HCT116 (cell line): ENCODE measurements at regions not wholly inside any gene's neighbourhood (a gene's known extent, or its start where the extent isn't known, plus 50 kb on each side); places are given as distances from the start of the nearest gene placed in this dataset.

ENCODE experiments used
- ATAC-seq: fragments of 200-7000 bp; cut with Tn5 transposase; 2 replicates; pipeline ENCODE4 v1.9.1; 2020; ENCODE audit warnings: mild to moderate bottlenecking, moderate library complexity
- BruUV-seq: library from RNA; stranded (reverse); fragments of 400-500 nt; replicated peaks from 2 replicates; lab custom pipeline; 2021; lab: Mats Ljungman, UMichigan
- CTCF ChIA-PET: fragments of 300-600 bp; sonication (Branson Sonifier 250); formaldehyde crosslinking; loops from one replicate; lab custom pipeline; 2021; ENCODE audit warnings: antibody characterized with exemption; lab: Charles Lee
- POLR2A ChIA-PET: fragments of 300-600, 350-600 bp; sonication (Branson Sonifier 250); formaldehyde crosslinking; loops from one replicate; lab custom pipeline; 2021; ENCODE audit warnings: antibody characterized with exemption; lab: Charles Lee
- RAD21 ChIA-PET, 2 experiments: fragments of 300-600 bp; sonication (Branson Sonifier 250); formaldehyde crosslinking; loops; one replicate each; lab custom pipeline; 2023; ENCODE audit warnings: low total read pairs in 2 of 2; ENCODE audit not compliant: uncharacterized antibody in 2 of 2, unreplicated experiment in 2 of 2, low non-redundant PET in 1 of 2; lab: Charles Lee
- DNase-seq: peaks from one replicate; pipeline ENCODE4 v3.0.0-alpha.2; 2010; ENCODE audit warnings: low read depth, low spot score
- H2AFZ ChIP-seq: fragments of 200-600 bp; shearing (Covaris generic), sonication (generic); 2 replicates; pipeline ENCODE4 v1.6.1; 2017; ENCODE audit warnings: low read depth, mixed run types, mixed read lengths, antibody characterized with exemption, low read length; ENCODE audit not compliant: poor library complexity, severe bottlenecking
- H3K27ac ChIP-seq: 2 replicates; pipeline ENCODE4 v1.5.1; 2012; ENCODE audit warnings: low read depth, low read length
- H3K27me3 ChIP-seq: fragments of 200-600 bp; sonication (generic); 2 replicates; pipeline ENCODE4 v1.6.1; 2016; ENCODE audit warnings: mixed run types, low read length, mixed read lengths; ENCODE audit not compliant: insufficient read depth
- H3K36me3 ChIP-seq, 2 experiments: fragments of 200-500 bp in 1 of 2; fragments of 200-600 bp in 1 of 2; sonication (Bioruptor generic) in 1 of 2; sonication (generic) in 1 of 2; 2 replicates each; pipeline versions ENCODE4 v1.5.1 to v1.6.1; 2014 to 2016; ENCODE audit warnings: low read length in 2 of 2, inconsistent platforms in 1 of 2, mixed read lengths in 1 of 2, mixed run types in 1 of 2; ENCODE audit not compliant: insufficient read depth in 2 of 2, control insufficient read depth in 1 of 2
- H3K4me1 ChIP-seq, 2 experiments: fragments of 200-600 bp in 1 of 2; sonication (generic) in 1 of 2; 2 replicates each; pipeline versions ENCODE4 v1.5.1 to v1.6.1; 2012 to 2017; ENCODE audit warnings: low read length in 2 of 2, inconsistent platforms in 1 of 2, mild to moderate bottlenecking in 1 of 2, mixed read lengths in 1 of 2, mixed run types in 1 of 2, moderate library complexity in 1 of 2; ENCODE audit not compliant: insufficient read depth in 2 of 2, control insufficient read depth in 1 of 2
- H3K4me2 ChIP-seq: fragments of 200-600 bp; sonication (generic); 2 replicates; pipeline ENCODE4 v1.6.1; 2017; ENCODE audit warnings: mixed run types, low read length, mixed read lengths
- H3K4me3 ChIP-seq, 2 experiments: fragments of 200-600 bp in 1 of 2; sonication (generic) in 1 of 2; replicated peaks in 1 of 2; 2 replicates each; pipeline ENCODE4 v1.5.1; 2011 to 2016; ENCODE audit warnings: low read length in 2 of 2, control low read depth in 1 of 2, low read depth in 1 of 2, mild to moderate bottlenecking in 1 of 2, mixed read lengths in 1 of 2, mixed run types in 1 of 2
- H3K79me2 ChIP-seq: fragments of 200-600 bp; sonication (generic); 2 replicates; pipeline ENCODE4 v1.6.1; 2017; ENCODE audit warnings: mild to moderate bottlenecking, mixed run types, low read length, moderate library complexity, mixed read lengths; ENCODE audit not compliant: insufficient read depth
- H3K9ac ChIP-seq: fragments of 200-600 bp; sonication (generic); 2 replicates; pipeline ENCODE4 v1.6.1; 2016; ENCODE audit warnings: low read length, mixed read lengths
- H3K9me2 ChIP-seq: fragments of 200-600 bp; sonication (generic), shearing (Covaris generic); 2 replicates; pipeline ENCODE4 v1.6.1; 2017; ENCODE audit warnings: mixed run types, mild to moderate bottlenecking, moderate library complexity; ENCODE audit not compliant: insufficient read depth
- H3K9me3 ChIP-seq, 2 experiments: fragments of 200-500 bp in 1 of 2; fragments of 200-600 bp in 1 of 2; sonication (Bioruptor generic) in 1 of 2; sonication (generic) in 1 of 2; 2 replicates each; pipeline ENCODE4 v1.6.1; 2014 to 2017; ENCODE audit warnings: low read length in 2 of 2, mixed read lengths in 2 of 2, inconsistent platforms in 1 of 2, low read depth in 1 of 2, mild to moderate bottlenecking in 1 of 2, mixed run types in 1 of 2, moderate library complexity in 1 of 2; ENCODE audit not compliant: control insufficient read depth in 1 of 2, insufficient read depth in 1 of 2
- H4K20me1 ChIP-seq: fragments of 200-600 bp; sonication (generic), shearing (Covaris generic); 2 replicates; pipeline ENCODE4 v1.6.1; 2017; ENCODE audit warnings: mixed run types, mild to moderate bottlenecking, moderate library complexity; ENCODE audit not compliant: insufficient read depth
- CBX3 ChIP-seq: IDR thresholded peaks from 2 replicates; pipeline ENCODE4 v1.6.1; 2012; ENCODE audit warnings: low read depth
- CEBPB ChIP-seq: IDR thresholded peaks from 2 replicates; pipeline ENCODE4 v1.6.1; 2012; ENCODE audit warnings: low read depth
- EGR1 ChIP-seq: IDR thresholded peaks from 2 replicates; pipeline ENCODE4 v1.6.1; 2012; ENCODE audit warnings: low read depth
- ELF1 ChIP-seq: IDR thresholded peaks from 2 replicates; pipeline ENCODE4 v1.6.1; 2012; ENCODE audit warnings: low read depth, borderline replicate concordance
- EZH2 ChIP-seq: fragments of 200-600 bp; sonication (generic); IDR thresholded peaks from 2 replicates; pipeline ENCODE4 v1.6.1; 2017; ENCODE audit warnings: antibody characterized with exemption, mixed run types
- EZH2phosphoT487 ChIP-seq: fragments of 200-600 bp; IDR thresholded peaks from 2 replicates; pipeline ENCODE4 v1.6.1; 2018; ENCODE audit warnings: antibody characterized with exemption, borderline replicate concordance
- FOSL1 ChIP-seq: IDR thresholded peaks from 2 replicates; pipeline ENCODE4 v1.6.1; 2012; ENCODE audit warnings: low read depth
- JUND ChIP-seq: IDR thresholded peaks from 2 replicates; pipeline ENCODE4 v1.6.1; 2012
- POLR2A ChIP-seq: IDR thresholded peaks from 2 replicates; pipeline ENCODE4 v1.7.0; 2011; ENCODE audit warnings: borderline replicate concordance; ENCODE audit not compliant: insufficient read depth, insufficient read length; ENCODE audit errors: extremely low read depth
- POLR2AphosphoS5 ChIP-seq: IDR thresholded peaks from 2 replicates; pipeline ENCODE4 v1.6.1; 2011; ENCODE audit warnings: mild to moderate bottlenecking, low read depth, low read length, moderate library complexity
- RAD21 ChIP-seq: IDR thresholded peaks from 2 replicates; pipeline ENCODE4 v1.6.1; 2012; ENCODE audit warnings: low read depth, mild to moderate bottlenecking
- SIN3A ChIP-seq: IDR thresholded peaks from 2 replicates; pipeline ENCODE4 v1.6.1; 2012; ENCODE audit warnings: low read depth
- SP1 ChIP-seq: IDR thresholded peaks from 2 replicates; pipeline ENCODE4 v1.6.1; 2012; ENCODE audit warnings: low read depth
- SRF ChIP-seq: IDR thresholded peaks from 2 replicates; pipeline ENCODE4 v1.6.1; 2012; ENCODE audit warnings: low read depth
- TCF7L2 ChIP-seq: IDR thresholded peaks from 2 replicates; pipeline ENCODE4 v1.7.0; 2011; ENCODE audit warnings: borderline replicate concordance, inconsistent platforms; ENCODE audit not compliant: insufficient read depth, insufficient read length; ENCODE audit errors: extremely low read depth
- YY1 ChIP-seq: IDR thresholded peaks from 2 replicates; pipeline ENCODE4 v1.6.1; 2011; ENCODE audit warnings: low read length, low read depth, moderate library complexity, mild to moderate bottlenecking; ENCODE audit not compliant: insufficient replicate concordance; ENCODE audit errors: extremely low read depth
- ZFX ChIP-seq: fragments of 450-650 bp; IDR thresholded peaks from 2 replicates; pipeline ENCODE4 v1.6.1; 2017
- ZNF274 ChIP-seq: fragments of 200-500 bp; sonication (Bioruptor generic); IDR thresholded peaks from 2 replicates; pipeline ENCODE4 v1.6.1; 2014; ENCODE audit warnings: mild to moderate bottlenecking, low read depth, low read length, inconsistent platforms
- intact Hi-C: fragments of 100-400 bp; cut with micrococcal nuclease; formaldehyde crosslinking; loops from 2 replicates; pipeline ENCODE4 v1.10.0; 2022
- TF ChIP-seq, protein P1 (sequence below): IDR thresholded peaks from 2 replicates; pipeline ENCODE4 v1.6.1; 2012
- TF ChIP-seq, protein P2 (sequence below), 3 experiments: fragments of 200-600 bp in 1 of 3; sonication (generic) in 1 of 3; IDR thresholded peaks in 2 of 3; conservative IDR thresholded peaks in 1 of 3; 2 replicates each; pipeline ENCODE4 v1.5.1; 2012 to 2017; ENCODE audit warnings: low read depth in 2 of 3, low read length in 2 of 3, antibody characterized with exemption in 1 of 3, borderline replicate concordance in 1 of 3, control low read depth in 1 of 3, mild to moderate bottlenecking in 1 of 3, mixed read lengths in 1 of 3, mixed run types in 1 of 3, moderate library complexity in 1 of 3; ENCODE audit not compliant: insufficient read depth in 1 of 3

DNA sequence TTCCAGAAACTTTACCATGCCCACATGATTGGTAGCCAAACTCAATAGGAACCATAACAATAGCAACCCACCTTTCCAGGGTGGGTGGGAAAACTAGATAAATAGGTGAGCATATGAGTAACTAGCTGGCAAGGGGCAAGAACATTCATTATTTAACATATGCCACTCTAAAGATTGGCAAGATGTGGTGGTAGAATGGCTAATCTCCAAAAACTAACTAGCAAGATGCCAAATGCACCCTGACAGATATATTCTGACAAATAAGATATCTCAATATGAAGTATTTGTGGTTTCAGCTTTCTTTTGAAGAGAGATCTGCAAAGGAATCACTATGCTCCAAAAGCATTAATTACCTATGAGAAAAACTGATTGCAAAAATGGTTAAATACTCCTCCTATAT lies 895.6 kb downstream of the TLE1 start:
- no peaks in the 10 kb centered on the region for H3K27me3 ChIP-seq
- no peak overlapping the region for H2AFZ ChIP-seq
- POLR2A ChIA-PET: no interaction called here
- CTCF ChIA-PET: no interaction called here
- H3K4me3 ChIP-seq: no peak overlapping the region
- no peaks in the 10 kb centered on the region for H4K20me1 ChIP-seq
- DNase-seq (no peak), ATAC-seq (no peak)
- no peak overlapping the region for H3K27ac ChIP-seq
- no peaks in the 10 kb centered on the region for H3K9me2 ChIP-seq
- H3K36me3 ChIP-seq: no peaks in the 10 kb centered on the region
- peaks cover 6 to 11% of the 10 kb centered on the region in 2 experiments; a peak in 2 of 4 replicates for H3K9me3 ChIP-seq
- H3K9ac ChIP-seq: no peak overlapping the region
- H3K4me2 ChIP-seq: no peak overlapping the region
- TF ChIP-seq EGR1 (no peak), POLR2AphosphoS5 (no peak), JUND (no peak), SIN3A (no peak), SRF (no peak), TCF7L2 (no peak), ZFX (no peak), POLR2A (no peak), FOSL1 (no peak)
- TF ChIP-seq, protein P1, sequence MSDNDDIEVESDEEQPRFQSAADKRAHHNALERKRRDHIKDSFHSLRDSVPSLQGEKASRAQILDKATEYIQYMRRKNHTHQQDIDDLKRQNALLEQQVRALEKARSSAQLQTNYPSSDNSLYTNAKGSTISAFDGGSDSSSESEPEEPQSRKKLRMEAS: no peak
- intact Hi-C loops: no loop called here
- no TSS peak for BruUV-seq
- H3K79me2 ChIP-seq: no peaks in the 10 kb centered on the region
- H3K4me1 ChIP-seq: no peaks in the 10 kb centered on the region
- RAD21 ChIA-PET: no interaction called here

DNA sequence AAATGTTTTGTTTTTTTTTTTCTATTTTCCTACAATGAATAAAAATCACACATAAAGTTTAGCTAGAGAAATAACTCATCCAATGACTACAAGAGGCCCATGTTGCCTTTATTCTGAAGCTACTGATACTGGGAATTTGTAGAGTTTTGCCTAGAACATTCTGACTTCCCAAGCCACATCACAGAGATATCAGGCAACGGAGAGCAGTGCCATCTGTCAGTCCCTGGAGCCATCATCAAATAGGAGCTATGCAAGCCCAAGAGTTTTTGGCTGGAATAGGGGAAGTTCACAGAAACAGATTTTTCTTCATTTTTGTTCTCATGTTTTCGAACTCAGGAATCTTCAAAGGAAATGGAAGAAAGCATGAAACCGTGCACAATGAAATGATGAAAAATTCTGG lies 896.6 kb downstream of the TLE1 start:
- ChIA-PET CTCF (no interaction called here), POLR2A (no interaction called here), RAD21 (no interaction called here)
- H3K4me3 ChIP-seq: no peak overlapping the region
- TF ChIP-seq YY1 (no peak), JUND (no peak), ELF1 (no peak), EZH2 (no peak), SP1 (no peak), POLR2AphosphoS5 (no peak), ZFX (no peak), CEBPB (no peak), RAD21 (no peak), EZH2phosphoT487 (no peak), ZNF274 (no peak), FOSL1 (no peak), CBX3 (no peak), POLR2A (no peak)
- TF ChIP-seq, protein P2, sequence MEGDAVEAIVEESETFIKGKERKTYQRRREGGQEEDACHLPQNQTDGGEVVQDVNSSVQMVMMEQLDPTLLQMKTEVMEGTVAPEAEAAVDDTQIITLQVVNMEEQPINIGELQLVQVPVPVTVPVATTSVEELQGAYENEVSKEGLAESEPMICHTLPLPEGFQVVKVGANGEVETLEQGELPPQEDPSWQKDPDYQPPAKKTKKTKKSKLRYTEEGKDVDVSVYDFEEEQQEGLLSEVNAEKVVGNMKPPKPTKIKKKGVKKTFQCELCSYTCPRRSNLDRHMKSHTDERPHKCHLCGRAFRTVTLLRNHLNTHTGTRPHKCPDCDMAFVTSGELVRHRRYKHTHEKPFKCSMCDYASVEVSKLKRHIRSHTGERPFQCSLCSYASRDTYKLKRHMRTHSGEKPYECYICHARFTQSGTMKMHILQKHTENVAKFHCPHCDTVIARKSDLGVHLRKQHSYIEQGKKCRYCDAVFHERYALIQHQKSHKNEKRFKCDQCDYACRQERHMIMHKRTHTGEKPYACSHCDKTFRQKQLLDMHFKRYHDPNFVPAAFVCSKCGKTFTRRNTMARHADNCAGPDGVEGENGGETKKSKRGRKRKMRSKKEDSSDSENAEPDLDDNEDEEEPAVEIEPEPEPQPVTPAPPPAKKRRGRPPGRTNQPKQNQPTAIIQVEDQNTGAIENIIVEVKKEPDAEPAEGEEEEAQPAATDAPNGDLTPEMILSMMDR (IDR thresholded peaks at IDR 0.05 in 2 of 3, conservative IDR thresholded peaks at IDR 0.05 in 1 of 3; ENCODE audit: borderline replicate concordance in 1 of 3, insufficient read depth in 1 of 3, low read depth in 2 of 3, low read length in 2 of 3): no peak
- TF ChIP-seq, protein P1: no peak
- no peaks in the 10 kb centered on the region for H4K20me1 ChIP-seq
- H3K27ac ChIP-seq: no peak overlapping the region
- intact Hi-C loops: no loop called here
- no TSS peak for BruUV-seq
- H3K9me2 ChIP-seq: no peaks in the 10 kb centered on the region
- H3K36me3 ChIP-seq: no peaks in the 10 kb centered on the region
- no peaks in the 10 kb centered on the region for H3K4me1 ChIP-seq
- peaks cover 6 to 8% of the 10 kb centered on the region in 2 experiments; a peak in 2 of 4 replicates for H3K9me3 ChIP-seq
- H3K4me2 ChIP-seq: no peak overlapping the region
- no peak overlapping the region for H2AFZ ChIP-seq
- ATAC-seq (no peak), DNase-seq (no peak)
- H3K27me3 ChIP-seq: no peaks in the 10 kb centered on the region
- H3K9ac ChIP-seq: no peak overlapping the region
- H3K79me2 ChIP-seq: no peaks in the 10 kb centered on the region
